Left forelimb (tissue), 1 donor: ENCODE measurements at regions not wholly inside any gene's neighbourhood (a gene's known extent, or its start where the extent isn't known, plus 50 kb on each side); places are given as distances from the start of the nearest gene placed in this dataset.

Experiments used
- DNase-seq: peaks from one replicate; pipeline ENCODE4 v3.0.0-alpha.2; 2018; ENCODE audit warnings: low spot score

- no peak for DNase-seq
Measured at GRCh38 chr12:65628061-65628460, 196.2 kb upstream of the HMGA2 start.

DNA sequence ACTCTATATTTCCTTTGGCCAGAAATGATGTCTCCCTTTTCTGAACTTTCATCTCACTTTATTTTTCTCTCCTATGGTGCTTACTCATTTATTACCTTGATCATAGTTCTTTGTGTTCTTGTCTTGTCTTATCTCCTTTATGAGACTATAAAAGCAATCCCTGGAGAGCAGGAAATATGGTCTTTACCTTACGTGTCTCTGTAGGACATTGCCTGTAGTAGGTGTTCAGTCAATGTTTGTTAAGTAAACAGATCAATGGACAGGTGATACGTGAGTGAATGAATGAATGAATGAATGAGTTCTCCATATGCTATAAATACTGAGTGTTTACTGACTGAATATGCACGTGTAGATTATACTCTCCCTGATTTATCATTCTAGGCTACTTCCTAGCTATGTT lies 193.7 kb upstream of the HMGA2 start:
- no peak for DNase-seq

DNA sequence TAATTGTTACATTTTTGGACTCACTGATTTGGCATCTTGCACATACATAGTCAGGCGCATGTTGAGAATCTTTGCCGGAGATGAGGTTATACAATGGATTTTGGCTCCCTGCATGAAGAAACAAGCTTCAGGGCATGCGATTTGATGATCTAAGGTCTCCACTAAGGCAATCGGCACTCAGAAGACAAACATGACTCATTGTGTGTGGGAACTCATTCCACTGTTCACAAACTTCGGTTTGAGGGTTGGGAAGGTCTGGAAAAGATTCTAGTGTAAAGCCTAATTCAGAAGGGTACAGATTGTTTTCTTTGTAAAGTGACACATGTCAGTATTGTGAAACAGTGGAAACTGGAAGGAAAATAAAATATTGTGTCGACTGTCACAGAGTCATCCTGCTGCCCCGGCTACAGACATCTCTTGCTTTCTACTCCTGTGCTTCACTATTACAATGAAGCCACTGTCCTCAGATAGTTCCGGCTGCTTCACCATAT lies 192.6 kb upstream of the HMGA2 start:
- DNase-seq: no peak

- DNase-seq: no peak
Measured at GRCh38 chr12:65632131-65632855, 192.0 kb upstream of the HMGA2 start.

GRCh38 chr12:65634061-65634460 lies 190.2 kb upstream of the HMGA2 start:
- no peak for DNase-seq

GRCh38 chr12:65634626-65635331 lies 189.5 kb upstream of the HMGA2 start:
- DNase-seq: no peak

GRCh38 chr12:65636436-65636835 lies 187.8 kb upstream of the HMGA2 start:
- no peak for DNase-seq

DNA sequence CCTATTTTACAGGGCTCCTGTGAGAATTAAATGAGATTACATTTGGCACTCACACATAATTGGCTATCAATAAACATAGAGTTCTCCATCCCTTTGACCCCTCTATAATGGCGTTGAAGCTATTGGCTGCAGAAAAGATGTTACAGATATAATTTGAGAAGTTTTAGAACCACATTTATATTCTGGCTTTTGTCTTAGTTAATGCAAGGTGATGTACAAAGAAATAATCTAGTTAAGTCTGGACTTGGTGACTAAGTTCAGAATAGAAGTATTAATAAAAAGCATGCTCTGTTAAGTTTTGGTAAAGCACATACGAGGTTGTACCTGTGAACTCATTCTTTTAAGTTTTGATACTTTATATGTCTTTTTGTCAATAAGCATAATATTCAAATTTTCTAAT lies 187.1 kb upstream of the HMGA2 start:
- no peak for DNase-seq

DNA sequence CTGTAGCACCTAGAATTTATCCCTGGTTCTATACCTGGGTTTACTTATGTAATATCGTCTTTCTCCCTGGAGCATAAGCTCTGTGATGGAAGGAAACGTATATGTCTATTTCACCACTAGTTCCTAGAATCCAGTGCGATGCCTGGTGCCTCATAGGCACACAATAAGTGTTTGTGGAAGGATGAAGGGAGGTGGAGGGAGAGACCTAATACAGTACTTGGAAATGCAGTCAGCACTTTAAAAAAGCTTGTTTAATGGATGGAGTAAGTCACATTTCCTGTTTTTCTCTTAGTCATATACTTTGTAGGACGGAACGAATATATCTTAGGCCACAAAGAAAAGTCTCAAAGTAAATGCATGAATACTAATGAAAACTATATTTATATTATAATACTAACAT lies 186.5 kb upstream of the HMGA2 start:
- no peak for DNase-seq

DNA sequence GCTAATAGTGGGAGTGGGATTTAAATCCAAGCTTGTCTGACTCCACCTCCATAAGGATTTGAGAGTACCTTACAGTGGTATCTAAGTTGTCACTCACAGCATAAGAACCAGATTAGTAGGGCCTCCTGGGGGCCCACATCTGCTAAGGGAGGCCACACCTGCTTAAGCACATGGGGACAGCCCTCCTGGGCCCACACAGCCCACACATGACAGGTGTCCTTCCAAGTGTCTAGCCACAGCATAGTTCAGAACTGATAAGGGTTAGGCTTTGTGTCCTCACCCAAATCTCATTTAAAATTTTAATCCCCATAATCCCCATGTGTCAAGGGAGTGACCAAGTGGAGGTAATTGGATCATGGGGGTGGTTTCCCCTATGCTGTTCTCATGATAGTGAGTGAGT lies 186.0 kb upstream of the HMGA2 start:
- no peak for DNase-seq

- no peak for DNase-seq
Measured at GRCh38 chr12:65640489-65640901, 183.8 kb upstream of the HMGA2 start.

DNA sequence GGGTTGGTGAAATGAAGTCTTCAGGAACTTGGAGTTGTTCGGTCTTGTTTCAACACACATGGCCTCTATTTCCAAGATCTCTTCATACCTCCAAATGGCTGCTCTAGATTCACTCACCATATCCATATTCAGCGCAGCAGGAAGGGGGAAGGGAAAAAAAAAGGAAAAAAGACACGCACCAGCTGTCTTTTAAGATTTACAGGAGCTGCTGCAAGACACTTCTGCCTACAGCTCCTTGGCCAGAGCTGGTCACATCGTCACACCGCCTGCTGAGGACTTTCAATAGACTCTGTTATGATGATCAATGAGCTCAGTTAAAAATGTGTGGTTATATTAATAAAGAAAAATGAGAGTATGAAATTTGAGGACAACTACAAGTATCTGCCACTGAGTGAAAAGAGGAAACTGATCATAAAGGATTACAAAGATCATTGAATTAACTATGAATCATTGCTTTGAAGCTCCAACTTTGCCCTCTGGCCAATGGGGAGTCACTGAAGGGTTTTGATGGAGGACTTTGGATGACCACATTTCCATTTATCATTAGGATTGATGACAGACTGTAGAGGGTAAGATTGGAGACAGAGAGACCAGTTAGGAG lies 182.1 kb upstream of the HMGA2 start:
- no peak for DNase-seq

GRCh38 chr12:65643171-65643570 lies 181.1 kb upstream of the HMGA2 start:
- no peak for DNase-seq

DNA sequence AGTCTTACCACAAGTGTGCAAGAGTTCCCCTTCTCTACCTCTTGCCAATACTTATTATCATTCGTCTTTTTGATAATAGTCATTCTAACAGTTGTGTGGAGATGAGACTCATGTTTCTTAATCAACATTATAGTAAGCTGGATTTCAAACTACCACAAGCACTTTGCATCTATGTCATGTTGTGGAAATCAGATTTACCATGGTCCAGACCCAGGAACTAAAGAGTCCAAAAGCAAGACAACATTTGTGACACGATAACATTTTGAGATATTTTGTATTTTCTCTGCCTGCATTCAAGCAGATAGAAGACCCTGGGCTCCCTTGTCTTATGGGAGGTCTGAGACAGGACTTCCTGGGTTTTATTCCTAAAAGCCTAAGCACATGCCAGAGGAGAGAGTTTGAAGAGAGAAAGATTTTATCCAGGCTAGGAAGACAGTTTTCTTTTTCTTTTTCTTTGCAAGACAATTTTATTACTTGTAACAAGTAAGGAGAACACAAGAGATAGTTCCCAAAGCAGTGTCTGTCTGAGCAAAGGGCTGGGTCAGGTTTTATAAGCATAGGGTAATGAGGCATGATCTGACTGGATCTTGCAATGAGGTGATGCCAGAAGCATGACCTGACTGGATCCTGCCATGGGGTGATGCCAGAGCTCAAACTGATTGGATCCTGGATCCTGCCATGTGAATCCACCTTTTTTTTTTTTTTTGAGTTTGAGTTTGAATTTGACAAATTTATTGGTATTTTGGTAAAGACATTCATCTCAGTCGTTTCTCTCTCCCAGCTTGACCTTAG lies 180.5 kb upstream of the HMGA2 start:
- no peak for DNase-seq

GRCh38 chr12:65646127-65646643 lies 178.1 kb upstream of the HMGA2 start:
- no peak for DNase-seq

GRCh38 chr12:65647074-65647473 lies 177.2 kb upstream of the HMGA2 start:
- no peak for DNase-seq

DNA sequence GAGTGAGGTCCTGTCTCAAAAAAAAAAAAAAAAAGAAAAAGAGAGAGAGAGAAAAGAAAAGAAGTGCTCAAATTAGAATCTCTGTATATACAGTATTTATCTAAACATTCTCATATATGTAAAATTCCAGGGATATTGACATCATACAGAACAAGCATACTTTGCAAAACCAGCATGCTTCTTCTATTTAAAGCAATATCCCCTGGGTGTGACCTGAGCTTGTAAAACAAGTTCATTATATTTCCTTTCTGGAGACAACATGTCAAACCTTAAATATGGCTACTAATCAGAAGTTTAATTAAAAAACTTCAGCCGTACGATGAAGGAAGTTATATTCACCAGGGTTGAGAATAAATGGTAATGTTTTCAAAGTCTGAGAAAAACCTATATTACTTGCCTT lies 175.8 kb upstream of the HMGA2 start:
- DNase-seq: no peak

- DNase-seq: no peak
Measured at GRCh38 chr12:65649126-65649525, 175.2 kb upstream of the HMGA2 start.

GRCh38 chr12:65651060-65651459 lies 173.2 kb upstream of the HMGA2 start:
- no peak for DNase-seq

DNA sequence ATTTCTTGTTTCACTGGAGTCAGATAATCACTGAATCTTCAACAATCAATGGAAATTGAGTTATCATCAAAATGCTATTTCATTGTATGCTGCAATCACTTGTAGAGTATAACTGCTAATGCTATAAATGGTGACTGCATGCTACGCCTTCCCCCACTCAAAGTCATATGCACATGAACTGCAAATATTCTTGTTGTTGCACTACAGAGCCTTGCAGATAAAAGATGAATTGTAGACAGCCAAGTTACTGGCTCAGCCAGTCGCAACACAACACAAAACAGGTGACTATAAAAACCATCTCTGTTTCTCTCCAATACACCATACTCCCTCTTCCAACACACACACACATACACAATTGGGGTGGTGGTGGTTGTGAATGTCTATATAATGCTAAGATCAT lies 171.0 kb upstream of the HMGA2 start:
- DNase-seq: no peak

DNA sequence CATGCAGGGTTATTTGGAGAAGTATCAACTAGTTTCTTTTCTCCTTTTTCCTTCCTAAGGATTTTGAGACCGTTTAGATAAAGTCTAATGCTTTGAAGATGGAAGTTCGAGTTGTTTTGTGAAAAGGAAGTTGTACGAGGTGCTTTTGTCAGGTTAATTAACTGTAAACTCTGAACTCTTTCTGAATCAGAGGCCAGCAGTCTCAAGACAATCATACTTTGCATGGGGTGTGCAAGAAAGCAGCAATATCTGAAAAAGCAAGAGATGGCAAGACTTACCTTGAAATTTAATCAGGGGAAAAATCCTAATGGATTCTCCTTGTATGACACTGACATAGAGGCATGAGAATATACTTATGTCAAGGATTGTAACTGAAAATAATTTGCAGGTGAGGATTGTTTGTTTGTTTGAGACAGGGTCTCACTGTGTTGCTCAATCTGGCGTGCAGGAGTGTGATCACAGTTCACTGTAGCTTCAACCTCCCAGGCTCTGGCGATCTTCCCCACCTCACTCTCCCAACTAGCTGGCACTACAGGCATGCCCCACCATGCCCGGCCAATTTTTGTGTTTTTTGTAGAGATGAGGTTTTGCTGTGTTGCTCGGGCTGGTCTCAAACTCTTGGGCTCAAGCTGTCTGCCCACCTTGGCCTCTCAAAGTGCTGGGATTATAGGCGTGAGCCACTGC lies 170.2 kb upstream of the HMGA2 start:
- no peak for DNase-seq

GRCh38 chr12:65655074-65655493 lies 169.2 kb upstream of the HMGA2 start:
- no peak for DNase-seq
